Endometrium (tissue), 2 donors: ENCODE measurements at regions not wholly inside any gene's neighbourhood (a gene's known extent, or its start where the extent isn't known, plus 50 kb on each side); places are given as distances from the start of the nearest gene placed in this dataset.

Experiments
- FAIRE-seq: peaks from 2 replicates; lab custom pipeline; 2012; peaks lifted over from hg19 to GRCh38; lab: Jason Lieb, UNC
- donor health status: control.
- donor health status: control.

DNA sequence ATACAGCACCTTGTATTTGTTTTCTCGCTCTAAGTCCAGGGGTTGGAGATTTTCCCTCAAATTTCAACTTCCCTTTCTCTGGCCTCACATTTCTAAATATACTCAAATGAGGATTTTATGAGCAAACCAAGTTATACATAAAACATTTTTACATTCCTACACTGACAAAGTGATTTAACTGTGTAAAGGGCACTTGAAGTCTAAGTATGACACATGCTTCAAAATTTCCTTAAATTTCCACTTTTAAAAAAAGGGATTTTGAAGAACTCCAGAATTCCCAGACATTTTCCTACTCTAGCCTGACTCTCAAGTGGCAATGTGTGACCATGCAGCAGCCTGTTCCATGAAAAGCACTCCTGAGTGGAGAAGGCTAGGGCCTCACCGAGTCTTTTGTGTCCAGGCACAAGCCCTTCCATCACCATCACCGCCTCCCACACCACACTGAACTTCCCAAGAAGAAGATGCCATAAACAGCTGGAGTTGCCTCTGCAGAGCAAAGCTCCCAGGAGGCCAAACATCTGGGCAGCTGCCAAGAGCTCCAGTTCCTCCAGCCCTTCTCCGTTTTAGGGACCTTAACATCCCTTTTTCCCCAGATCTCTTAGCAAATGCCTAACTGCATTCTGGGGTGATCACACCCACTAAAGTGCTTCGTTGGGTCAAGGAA lies 68.9 kb downstream of the NCR2 start:
- no peak for FAIRE-seq

DNA sequence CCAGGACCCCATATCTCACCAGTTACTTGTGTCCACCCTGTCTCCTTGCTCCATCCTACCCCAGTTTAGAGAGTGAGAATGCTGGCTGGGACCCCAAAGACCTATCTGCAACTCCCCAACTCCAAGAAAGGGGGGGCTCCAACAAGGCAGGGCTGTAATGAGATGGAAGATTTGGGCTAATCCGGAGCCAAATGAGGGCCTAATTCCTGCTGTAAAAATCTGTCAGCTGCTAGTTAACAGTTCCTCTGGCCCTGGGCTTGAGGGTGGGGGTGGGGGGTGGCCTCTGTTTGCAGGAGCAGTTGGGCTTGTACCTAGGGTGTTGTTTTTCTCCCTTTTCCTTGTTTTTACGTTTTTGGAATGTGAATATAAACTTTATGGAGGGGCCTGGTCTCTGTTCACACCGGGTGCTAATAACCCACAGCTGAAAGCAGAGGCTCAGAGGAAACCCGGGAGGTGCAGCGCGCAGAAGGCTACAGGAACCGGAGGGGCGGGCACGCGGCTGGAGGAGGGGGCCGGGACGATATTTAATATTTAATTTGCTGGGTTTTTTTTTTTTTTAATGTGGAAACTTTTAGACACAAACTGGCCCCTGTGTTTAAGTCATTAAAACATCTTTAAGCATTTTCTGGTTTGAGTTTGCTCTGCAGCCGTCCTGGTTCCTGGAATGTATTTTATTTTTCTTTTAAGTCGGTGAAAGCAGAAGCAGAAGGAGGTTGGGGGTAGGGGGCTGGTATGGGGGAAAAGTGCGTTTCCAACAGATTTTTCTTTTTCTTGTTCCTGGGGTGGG lies 70.7 kb downstream of the NCR2 start:
- FAIRE-seq = no peak

DNA sequence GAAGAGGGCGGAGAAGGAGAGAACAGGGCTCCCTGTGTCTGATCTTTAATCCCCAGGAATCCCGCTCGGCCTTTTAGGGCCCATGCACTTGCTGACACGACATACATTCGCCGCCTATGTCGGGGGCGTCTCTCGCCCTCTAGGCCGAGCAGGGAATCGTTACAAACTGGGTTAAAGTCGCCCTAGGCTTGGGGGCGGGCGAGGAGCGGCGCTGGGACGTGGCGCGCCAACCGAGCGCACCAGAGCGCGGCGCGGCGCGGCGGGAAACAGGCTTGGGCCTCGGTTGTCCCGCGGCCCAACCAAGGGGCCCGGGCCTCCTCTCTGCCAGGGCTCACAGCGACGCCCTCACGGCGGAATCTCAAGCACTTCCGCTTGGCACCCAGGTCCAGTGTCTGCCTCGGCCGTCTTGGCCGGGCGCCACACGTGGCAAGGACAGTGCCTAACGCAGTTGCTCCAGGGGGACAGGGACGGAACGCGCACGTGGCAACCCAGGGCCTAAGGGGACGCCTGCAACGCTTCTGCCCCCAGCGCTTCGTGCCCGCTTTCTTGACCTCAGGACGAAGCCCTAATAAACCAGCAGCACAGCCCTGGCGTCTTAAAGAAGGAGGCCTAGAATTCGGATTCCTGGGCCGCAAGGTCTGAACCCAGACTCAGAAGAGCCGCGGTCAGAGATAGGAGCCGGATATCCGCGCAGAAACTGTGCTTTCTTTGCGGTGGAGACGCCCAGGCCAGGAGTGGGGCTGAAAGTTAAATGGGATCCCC lies 71.5 kb downstream of the NCR2 start:
- no peak for FAIRE-seq

DNA sequence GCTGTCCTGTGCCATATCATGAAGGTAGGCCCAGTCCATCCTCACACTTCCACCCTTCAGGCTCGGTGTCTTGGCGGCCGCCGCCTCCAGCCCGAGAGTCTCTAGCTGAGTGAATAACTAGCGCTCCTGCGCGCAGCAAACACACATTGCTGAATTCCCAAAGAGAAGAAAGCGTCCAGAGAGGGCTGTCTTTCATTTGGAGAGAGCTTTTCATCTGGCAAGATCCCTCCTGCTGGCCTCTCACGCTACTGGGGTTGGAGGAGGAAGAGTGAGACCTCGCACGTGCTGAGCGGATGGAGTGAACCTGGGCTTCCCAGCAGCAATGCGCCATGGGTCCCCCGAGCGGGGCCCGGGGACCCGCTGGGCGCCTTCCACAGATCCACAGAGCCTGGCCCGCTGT lies 73.2 kb downstream of the NCR2 start:
- no peak for FAIRE-seq

DNA sequence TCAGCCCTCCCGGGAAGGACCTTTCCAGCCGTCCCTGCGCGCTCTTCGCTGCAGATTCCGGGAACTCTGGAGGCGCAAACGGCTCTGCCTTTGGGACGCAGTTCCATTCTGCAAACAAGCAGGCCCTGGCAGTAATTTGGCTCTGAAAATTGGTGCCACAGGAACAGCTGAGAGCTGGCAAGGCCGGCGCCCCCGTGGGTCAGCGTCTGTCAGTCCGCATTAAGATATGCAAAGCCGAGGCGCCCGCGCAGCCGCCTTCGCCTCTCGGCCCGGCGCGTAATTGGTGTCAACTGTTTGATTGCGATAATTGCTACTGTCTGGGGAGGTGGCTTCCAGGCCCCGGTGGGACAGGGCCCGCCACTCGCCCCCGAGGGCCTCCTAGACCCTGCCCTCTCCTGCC lies 73.6 kb downstream of the NCR2 start:
- no peak for FAIRE-seq

DNA sequence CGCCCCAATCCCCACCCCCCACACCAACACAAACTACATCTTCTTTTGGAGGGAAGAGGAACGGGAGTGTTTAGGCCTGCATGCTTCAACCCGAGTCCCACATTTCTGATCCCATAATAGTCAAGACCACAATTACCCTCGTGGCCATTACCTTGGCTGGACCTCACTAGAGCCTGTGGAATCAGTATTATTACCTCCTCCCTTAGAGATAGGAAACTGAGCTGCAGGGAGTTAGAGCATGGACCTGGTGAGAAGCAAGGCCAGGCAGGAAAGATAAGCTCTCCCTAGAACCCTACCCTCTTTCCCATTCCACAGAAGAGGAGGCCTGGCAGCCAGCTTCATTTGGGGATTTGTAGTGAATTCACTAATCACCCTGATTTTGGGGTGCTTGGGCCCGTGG lies 74.1 kb downstream of the NCR2 start:
- FAIRE-seq = no peak

DNA sequence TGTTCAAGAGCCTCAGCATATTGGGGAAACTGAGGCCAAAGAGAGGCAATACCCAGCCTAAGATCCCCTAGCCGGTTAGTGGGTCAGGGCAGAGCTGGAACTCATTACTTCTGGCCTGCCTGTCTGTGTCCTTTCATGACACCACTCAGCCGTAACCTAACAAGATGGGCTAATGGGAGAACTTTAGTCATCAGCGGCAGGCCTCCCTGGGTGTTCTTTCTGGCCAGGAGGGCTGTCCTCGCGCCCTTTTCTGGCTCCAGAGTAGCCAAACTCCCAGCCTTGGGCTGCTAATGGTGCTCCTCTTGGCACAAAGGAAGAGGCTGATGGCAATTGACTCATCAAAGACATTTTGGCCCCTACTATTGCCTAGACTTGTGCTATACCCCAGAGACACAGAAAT lies 76.6 kb downstream of the NCR2 start:
- FAIRE-seq = no peak

DNA sequence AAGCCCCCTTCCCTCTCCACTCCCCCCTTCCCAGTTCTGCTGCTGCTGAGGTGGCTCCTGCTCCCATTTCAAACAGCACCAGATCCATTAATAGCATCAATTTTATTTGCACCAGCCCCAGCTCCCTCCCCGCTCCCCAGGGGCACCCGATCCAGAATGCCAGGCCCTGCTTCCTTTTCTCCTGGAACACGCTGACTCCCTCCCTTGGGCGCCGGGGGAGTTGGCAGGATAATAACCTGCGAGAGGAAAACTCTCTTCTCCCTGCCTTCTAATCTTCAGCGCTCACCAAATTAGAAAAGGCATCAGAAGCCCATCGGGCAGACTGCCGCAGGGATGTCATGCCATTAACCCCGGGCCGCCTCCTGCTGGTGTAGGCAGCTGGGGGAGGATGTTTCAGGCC lies 77.8 kb downstream of the NCR2 start:
- FAIRE-seq = no peak

DNA sequence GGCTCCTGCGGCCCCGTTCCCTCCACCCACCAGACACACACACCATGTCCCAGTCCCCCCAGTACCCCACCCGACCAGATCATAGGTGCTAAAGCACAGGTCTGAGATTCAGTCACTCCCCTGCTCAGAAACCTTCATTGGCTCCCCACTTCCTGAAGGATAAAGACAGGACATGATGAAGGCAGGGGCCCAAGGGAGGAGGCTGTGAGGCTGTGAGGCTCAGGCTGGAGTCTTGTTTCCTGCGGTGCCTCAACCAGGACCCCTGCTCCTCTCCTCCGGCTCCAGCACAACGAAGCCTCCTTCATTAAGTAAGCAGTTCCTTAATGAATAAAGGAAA lies 81.1 kb downstream of the NCR2 start:
- no peak for FAIRE-seq

DNA sequence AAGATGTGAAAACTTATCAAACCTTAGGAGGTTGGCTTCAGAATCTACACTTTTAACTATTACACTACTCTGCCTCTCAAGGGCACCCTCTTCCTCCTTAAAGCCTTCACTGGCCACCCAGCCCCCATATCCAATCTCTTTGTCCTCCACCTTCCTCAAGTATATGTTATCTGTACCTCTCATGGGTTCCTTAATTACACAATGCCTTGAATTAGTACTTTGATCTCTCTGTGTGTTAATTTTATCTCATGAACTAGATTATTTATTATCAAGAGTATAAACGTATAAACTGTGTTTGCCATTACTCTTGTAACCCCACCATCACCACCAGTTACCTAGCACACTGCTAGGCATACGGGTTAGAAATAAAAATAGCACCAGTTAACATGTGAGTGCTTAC lies 83.3 kb downstream of the NCR2 start:
- no peak for FAIRE-seq

DNA sequence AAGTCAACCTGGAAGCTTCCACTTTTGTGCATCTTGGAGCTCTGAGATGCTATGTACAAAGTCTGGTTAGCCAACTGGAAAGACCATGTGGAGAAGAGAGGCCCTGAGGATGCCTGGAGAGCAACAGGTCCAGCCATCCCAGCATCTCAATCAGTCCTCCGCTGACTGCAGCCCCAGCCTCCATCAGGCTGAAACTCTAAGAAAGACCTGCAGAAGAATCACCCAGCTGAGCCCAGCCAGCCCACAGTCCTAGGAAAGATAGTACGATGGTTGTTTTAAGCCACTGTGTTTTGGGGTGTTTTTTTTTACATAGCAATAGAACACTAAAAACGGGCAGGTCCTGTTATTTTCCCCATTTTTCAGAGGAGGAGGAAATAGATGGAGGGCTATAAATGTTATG lies 84.0 kb downstream of the NCR2 start:
- FAIRE-seq = no peak

DNA sequence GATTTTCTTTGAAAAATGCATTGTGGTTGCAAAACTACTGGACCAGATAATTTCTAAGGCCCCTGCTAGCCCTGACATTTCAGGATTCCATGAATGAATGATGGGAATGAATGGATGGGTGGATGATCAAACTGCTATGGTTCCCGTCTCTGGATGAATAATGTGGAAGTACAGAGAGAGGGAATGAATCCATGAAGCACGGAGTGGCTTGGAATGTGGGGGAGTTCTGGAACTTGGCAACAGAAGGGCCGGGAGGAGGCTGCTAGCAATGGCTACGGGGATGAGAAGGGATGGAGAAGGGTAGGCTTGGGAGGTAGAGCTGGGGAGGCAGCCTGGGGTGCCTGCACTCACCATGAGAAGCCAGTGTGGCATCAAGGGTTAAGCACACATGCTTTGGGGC lies 84.8 kb downstream of the NCR2 start:
- no peak for FAIRE-seq

DNA sequence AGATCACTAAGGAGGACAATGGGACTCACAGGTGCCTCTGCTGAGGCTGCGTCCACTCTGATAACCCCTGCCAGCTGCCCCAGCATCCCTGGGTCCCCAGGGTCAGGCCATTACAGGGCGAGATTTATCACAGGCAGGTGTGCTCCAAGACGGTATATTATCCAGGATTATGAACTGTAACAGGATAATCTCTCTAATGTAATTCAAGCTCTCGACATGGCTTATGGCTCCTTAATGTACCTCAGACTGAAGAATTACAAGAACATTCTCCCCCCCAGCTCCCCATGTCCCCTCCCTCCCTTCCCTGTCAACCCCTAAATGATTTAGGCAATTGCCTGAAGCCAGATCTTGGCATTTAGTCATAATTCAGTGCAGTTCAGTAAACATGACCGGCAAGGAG lies 86.8 kb downstream of the NCR2 start:
- FAIRE-seq = no peak

DNA sequence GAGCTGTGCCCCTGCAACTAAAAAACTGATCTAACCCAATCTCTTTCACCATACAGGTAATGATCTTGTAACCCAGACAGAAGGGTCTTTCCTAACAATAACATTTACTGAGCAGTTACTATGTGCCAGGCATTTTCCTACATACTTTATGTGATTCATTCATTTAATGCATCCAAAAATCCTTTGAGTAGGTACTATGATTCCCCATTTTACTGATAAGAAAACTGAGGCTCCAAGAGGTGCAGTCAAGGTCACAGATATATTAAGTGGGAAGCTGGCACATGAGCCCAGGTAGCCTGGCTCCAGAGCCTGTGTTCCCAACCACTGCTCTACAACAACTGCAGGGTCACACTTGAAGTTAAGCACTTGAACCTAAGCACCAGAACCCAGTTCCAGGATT lies 87.6 kb downstream of the NCR2 start:
- FAIRE-seq = no peak

DNA sequence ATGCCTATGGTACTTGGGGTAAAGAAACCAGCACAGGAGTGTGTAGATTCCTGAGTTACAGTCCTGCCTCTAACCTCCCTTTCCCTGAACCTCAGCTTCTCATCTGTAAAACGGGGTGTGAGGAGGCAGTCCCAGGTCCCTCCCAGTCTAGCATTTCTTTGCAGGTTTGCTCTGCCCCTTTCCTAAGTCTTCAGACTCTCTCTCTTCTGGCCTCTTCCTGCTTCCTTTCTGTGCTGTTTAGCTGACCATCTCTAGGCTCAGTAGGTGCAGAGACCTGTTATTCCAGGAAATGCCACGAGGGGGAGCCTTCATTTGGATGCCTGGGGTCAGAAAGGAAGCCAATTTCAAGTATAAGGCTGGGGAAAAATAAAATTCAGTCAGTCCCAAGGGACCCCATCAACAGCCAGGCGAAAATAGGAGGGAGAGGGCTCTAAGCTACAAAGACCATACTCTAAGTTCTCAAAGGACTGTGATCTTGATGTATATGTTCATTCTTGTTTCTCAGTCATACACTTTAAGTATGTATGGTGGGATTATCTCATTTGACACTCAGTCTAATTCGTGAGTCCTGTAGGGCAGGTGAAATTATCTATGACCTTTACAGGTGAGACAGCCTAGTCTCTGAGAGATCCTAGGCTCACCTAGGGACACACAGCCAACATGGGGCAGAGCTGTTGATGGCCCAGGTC lies 89.1 kb downstream of the NCR2 start:
- FAIRE-seq = no peak

DNA sequence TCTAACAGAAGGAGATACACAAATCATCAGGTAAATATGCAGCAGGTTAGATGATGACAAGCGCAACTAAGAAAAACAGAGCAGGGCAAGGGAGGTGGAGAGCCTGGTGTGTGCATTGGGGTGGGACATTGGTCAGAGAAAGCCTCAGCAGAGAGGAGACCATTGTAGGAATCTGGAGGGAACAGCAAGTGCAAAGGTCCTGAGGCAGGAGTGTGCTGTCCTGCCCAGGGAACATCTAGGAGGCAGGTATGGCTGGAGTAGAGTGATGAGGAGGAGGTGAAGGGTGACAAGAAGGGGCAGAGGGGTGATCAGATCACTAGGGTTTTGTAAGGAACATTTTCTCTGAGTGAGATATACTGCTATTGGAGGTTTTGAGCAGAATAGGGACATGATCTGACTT lies 90.1 kb downstream of the NCR2 start:
- FAIRE-seq = no peak

DNA sequence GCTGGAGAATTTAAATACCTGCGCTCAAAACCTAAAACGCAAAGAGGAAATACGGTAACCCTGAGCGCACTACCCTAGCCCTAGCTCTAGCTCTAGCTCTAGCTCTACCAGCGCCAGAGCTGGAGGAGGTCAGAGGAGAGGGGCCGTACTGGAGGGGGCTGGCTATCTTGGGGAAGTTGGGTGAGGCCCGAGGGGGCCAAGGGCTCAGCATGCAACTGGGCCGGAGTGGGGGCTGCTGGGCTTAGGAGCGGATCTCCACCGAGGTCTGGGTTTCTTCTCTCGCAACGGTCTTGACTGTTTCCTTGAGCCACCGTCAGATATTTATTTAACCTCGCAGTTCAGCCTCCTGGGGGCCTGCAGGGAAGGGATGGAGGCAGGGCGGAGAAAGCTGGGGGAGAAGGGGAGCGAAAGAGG lies 91.0 kb downstream of the NCR2 start:
- FAIRE-seq = no peak

DNA sequence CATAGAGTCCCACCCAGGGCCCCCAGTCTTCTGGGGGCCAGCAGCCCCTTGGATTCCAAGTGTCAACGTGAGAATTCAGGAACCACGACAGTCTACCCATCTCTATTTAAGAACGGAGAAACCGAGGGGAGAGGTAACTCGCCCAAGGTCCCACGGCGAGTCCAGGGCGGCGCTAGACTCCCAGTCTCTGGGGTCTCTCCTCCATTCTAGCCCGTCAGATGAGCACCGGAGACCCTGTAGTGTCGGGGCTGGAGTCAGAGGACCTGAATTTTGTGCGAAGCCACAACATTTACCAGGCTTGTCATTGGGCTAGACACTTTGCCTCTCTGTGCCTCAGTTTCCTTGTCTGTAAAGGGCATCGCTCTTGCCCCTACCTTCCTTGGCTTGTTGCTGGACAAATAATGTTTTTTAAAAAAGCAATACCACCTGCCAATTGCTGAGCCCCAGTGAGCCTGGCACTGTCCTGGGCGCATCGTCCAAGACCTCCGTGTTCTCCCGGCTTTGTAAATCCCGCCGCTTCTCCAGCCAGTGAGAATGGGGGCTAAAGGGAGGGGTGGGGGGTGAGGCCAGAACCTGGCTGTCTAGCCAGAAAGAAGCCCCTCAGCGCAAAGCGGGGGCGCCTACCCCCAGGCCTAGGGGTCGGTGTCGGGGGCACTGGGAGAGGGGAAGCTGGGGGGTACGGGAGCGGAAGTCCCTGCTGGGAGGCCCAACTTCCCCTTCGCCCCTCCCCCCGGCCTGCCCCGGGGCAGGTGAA lies 91.7 kb downstream of the NCR2 start:
- no peak for FAIRE-seq

DNA sequence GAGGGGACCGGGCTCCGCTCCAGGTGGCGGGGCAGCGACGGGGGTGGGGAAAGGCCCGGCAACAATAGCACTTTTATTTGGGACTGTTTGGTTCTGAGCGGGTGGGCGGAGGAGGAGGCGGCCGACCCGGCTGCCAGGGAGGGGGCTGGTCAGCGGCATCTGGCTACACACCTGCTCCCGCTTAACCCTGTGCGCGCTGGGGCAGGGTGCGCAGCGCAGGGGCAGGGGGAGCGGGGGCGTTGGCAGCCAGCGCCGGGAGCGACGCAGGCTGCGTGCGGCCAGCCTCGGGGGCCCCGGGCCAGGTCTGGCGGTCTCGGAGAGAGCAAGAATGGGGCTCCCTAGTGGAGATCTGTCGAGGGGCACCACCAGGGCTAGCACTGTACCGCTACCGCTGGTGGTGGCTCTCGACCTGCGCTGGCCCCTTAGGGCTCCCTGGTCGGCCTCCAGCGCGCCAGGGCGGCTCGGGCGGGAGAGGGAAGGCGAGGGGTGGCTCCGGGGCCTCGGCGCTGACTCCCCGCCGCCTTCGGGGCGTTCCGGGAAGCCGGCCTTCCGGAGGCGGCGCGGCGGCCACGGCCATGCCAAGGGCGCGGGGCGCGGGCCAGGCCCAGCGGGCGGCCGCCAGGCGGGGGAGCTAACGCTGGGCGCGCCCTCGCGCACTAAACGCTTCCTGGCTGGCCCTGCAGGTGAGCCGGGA lies 92.4 kb downstream of the NCR2 start:
- FAIRE-seq = no peak

DNA sequence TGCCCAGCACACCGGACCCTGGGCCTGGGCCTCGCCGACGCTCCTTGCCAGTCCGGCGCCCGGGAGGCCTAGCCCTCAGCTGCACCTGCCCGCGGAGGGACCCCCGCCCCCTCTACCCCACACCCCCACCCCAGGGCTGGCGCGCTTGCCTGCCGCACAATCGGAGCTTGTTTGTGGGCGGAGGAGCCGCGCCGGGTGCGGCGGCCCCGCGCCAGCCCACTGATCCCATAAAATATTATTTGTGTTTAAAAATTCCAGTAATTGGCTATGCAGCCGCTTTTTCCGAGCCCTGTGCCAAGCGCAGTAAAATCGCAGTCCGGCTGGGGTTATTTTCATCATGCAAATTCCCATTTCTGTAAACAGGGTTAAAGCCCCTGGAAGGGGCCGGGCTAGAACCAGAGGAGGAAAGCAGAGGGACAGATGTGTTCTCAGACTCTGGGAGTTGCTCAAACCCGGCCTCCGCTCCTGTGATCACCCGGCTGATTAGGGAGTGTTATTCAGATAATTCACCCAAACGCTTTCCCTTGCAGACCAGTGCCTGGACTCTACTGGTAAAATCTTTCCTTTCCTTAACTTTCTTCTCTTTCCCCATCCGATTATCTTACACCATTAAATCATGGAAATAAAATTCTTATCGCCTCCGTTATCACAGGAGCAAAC lies 93.1 kb downstream of the NCR2 start:
- peak; percentile 23 for FAIRE-seq

DNA sequence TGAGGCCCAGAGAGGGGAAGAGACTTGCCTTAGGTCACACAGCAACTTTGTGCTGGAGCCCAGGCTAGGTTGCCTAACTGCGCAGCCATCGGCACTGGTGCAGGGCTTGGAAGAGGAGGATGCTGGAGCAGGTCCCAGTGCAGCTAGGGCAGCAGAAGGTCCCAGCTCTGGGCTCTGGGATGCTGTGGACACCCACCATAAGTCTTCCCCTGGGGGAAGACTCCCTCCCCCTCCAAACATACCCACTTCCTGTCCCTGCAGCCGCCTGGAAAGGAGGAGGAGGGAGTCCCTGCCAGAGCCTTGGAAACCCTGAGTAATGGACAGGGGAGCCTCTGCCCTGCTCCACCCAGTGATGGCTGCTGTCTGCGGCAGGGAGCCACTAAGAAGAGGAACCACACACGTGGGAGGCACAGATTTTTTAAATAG lies 93.6 kb downstream of the NCR2 start:
- no peak for FAIRE-seq
